Tongue (tissue), 1 donor: ENCODE measurements at regions not wholly inside any gene's neighbourhood (a gene's known extent, or its start where the extent isn't known, plus 50 kb on each side); places are given as distances from the start of the nearest gene placed in this dataset.

Experiments
- DNase-seq: peaks from one replicate; pipeline ENCODE4 v3.0.0-alpha.2; 2015

GRCh38 chr5:161235569-161235968, 311.0 kb downstream of the GABRB2 start:
- DNase-seq, result no peak

- no peak for DNase-seq
Observed at GRCh38 chr5:161233553-161233952, 313.0 kb downstream of the GABRB2 start.

- DNase-seq, result peak; percentile 32
Observed at GRCh38 chr5:161230221-161230620, 316.3 kb downstream of the GABRB2 start.

- no peak for DNase-seq
Observed at GRCh38 chr5:161219816-161220215, 326.7 kb downstream of the GABRB2 start.

- no peak for DNase-seq
Observed at GRCh38 chr5:161216877-161217276, 329.6 kb downstream of the GABRB2 start.

- DNase-seq, result no peak
Observed at GRCh38 chr5:161212123-161212712, 334.3 kb downstream of the GABRB2 start.

- no peak for DNase-seq
Observed at GRCh38 chr5:161201558-161201957, 345.0 kb downstream of the GABRB2 start.

- DNase-seq, result no peak
Observed at GRCh38 chr5:161190778-161191177, 338.8 kb upstream of the ATP10B start.

GRCh38 chr5:161190086-161190485, 338.1 kb upstream of the ATP10B start:
- no peak for DNase-seq

- DNase-seq, result no peak
Observed at GRCh38 chr5:161189452-161189851, 337.4 kb upstream of the ATP10B start.

GRCh38 chr5:161183559-161183958, 331.5 kb upstream of the ATP10B start:
- no peak for DNase-seq

- DNase-seq, result no peak
Observed at GRCh38 chr5:161176221-161176620, 324.2 kb upstream of the ATP10B start.

- no peak for DNase-seq
Observed at GRCh38 chr5:161169776-161170175, 317.8 kb upstream of the ATP10B start.

- DNase-seq, result no peak
Observed at GRCh38 chr5:161167016-161167767, 315.2 kb upstream of the ATP10B start.

- no peak for DNase-seq
Observed at GRCh38 chr5:161165998-161166660, 314.1 kb upstream of the ATP10B start.

- no peak for DNase-seq
Observed at GRCh38 chr5:161157925-161158324, 305.9 kb upstream of the ATP10B start.

GRCh38 chr5:161155451-161155850, 303.4 kb upstream of the ATP10B start:
- DNase-seq, result no peak

- no peak for DNase-seq
Observed at GRCh38 chr5:161152415-161152940, 300.5 kb upstream of the ATP10B start.

GRCh38 chr5:161150441-161150988, 298.5 kb upstream of the ATP10B start:
- DNase-seq, result peak; percentile 24

GRCh38 chr5:161149078-161149477, 297.1 kb upstream of the ATP10B start:
- DNase-seq, result no peak

- DNase-seq, result no peak
Observed at GRCh38 chr5:161138751-161139455, 286.9 kb upstream of the ATP10B start.

GRCh38 chr5:161134956-161135355, 282.9 kb upstream of the ATP10B start:
- peak; percentile 13 for DNase-seq
